Activated CD8-positive, alpha-beta memory T cell treated with anti-CD3 and anti-CD28 coated beads for 48 hours (primary cell): ENCODE measurements at regions not wholly inside any gene's neighbourhood (a gene's known extent, or its start where the extent isn't known, plus 50 kb on each side); places are given as distances from the start of the nearest gene placed in this dataset.

Experiments used
- DNase-seq, 3 experiments: peaks; one replicate each; pipeline ENCODE4 v3.0.0-alpha.2; 2020; ENCODE audit warnings: low read depth in 2 of 3, low spot score in 2 of 3

GRCh38 chr6:41404182-41404845 lies 68.9 kb downstream of the NCR2 start:
- DNase-seq = no peak

DNA sequence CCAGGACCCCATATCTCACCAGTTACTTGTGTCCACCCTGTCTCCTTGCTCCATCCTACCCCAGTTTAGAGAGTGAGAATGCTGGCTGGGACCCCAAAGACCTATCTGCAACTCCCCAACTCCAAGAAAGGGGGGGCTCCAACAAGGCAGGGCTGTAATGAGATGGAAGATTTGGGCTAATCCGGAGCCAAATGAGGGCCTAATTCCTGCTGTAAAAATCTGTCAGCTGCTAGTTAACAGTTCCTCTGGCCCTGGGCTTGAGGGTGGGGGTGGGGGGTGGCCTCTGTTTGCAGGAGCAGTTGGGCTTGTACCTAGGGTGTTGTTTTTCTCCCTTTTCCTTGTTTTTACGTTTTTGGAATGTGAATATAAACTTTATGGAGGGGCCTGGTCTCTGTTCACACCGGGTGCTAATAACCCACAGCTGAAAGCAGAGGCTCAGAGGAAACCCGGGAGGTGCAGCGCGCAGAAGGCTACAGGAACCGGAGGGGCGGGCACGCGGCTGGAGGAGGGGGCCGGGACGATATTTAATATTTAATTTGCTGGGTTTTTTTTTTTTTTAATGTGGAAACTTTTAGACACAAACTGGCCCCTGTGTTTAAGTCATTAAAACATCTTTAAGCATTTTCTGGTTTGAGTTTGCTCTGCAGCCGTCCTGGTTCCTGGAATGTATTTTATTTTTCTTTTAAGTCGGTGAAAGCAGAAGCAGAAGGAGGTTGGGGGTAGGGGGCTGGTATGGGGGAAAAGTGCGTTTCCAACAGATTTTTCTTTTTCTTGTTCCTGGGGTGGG lies 70.7 kb downstream of the NCR2 start:
- no peak for DNase-seq

DNA sequence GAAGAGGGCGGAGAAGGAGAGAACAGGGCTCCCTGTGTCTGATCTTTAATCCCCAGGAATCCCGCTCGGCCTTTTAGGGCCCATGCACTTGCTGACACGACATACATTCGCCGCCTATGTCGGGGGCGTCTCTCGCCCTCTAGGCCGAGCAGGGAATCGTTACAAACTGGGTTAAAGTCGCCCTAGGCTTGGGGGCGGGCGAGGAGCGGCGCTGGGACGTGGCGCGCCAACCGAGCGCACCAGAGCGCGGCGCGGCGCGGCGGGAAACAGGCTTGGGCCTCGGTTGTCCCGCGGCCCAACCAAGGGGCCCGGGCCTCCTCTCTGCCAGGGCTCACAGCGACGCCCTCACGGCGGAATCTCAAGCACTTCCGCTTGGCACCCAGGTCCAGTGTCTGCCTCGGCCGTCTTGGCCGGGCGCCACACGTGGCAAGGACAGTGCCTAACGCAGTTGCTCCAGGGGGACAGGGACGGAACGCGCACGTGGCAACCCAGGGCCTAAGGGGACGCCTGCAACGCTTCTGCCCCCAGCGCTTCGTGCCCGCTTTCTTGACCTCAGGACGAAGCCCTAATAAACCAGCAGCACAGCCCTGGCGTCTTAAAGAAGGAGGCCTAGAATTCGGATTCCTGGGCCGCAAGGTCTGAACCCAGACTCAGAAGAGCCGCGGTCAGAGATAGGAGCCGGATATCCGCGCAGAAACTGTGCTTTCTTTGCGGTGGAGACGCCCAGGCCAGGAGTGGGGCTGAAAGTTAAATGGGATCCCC lies 71.5 kb downstream of the NCR2 start:
- no peak for DNase-seq

DNA sequence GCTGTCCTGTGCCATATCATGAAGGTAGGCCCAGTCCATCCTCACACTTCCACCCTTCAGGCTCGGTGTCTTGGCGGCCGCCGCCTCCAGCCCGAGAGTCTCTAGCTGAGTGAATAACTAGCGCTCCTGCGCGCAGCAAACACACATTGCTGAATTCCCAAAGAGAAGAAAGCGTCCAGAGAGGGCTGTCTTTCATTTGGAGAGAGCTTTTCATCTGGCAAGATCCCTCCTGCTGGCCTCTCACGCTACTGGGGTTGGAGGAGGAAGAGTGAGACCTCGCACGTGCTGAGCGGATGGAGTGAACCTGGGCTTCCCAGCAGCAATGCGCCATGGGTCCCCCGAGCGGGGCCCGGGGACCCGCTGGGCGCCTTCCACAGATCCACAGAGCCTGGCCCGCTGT lies 73.2 kb downstream of the NCR2 start:
- DNase-seq = no peak

DNA sequence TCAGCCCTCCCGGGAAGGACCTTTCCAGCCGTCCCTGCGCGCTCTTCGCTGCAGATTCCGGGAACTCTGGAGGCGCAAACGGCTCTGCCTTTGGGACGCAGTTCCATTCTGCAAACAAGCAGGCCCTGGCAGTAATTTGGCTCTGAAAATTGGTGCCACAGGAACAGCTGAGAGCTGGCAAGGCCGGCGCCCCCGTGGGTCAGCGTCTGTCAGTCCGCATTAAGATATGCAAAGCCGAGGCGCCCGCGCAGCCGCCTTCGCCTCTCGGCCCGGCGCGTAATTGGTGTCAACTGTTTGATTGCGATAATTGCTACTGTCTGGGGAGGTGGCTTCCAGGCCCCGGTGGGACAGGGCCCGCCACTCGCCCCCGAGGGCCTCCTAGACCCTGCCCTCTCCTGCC lies 73.6 kb downstream of the NCR2 start:
- no peak for DNase-seq

DNA sequence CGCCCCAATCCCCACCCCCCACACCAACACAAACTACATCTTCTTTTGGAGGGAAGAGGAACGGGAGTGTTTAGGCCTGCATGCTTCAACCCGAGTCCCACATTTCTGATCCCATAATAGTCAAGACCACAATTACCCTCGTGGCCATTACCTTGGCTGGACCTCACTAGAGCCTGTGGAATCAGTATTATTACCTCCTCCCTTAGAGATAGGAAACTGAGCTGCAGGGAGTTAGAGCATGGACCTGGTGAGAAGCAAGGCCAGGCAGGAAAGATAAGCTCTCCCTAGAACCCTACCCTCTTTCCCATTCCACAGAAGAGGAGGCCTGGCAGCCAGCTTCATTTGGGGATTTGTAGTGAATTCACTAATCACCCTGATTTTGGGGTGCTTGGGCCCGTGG lies 74.1 kb downstream of the NCR2 start:
- no peak for DNase-seq

GRCh38 chr6:41411961-41412360 lies 76.6 kb downstream of the NCR2 start:
- no peak for DNase-seq

DNA sequence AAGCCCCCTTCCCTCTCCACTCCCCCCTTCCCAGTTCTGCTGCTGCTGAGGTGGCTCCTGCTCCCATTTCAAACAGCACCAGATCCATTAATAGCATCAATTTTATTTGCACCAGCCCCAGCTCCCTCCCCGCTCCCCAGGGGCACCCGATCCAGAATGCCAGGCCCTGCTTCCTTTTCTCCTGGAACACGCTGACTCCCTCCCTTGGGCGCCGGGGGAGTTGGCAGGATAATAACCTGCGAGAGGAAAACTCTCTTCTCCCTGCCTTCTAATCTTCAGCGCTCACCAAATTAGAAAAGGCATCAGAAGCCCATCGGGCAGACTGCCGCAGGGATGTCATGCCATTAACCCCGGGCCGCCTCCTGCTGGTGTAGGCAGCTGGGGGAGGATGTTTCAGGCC lies 77.8 kb downstream of the NCR2 start:
- no peak for DNase-seq

DNA sequence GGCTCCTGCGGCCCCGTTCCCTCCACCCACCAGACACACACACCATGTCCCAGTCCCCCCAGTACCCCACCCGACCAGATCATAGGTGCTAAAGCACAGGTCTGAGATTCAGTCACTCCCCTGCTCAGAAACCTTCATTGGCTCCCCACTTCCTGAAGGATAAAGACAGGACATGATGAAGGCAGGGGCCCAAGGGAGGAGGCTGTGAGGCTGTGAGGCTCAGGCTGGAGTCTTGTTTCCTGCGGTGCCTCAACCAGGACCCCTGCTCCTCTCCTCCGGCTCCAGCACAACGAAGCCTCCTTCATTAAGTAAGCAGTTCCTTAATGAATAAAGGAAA lies 81.1 kb downstream of the NCR2 start:
- DNase-seq = no peak

GRCh38 chr6:41418741-41419140 lies 83.3 kb downstream of the NCR2 start:
- no peak for DNase-seq

- DNase-seq = no peak
These were observed 84.0 kb downstream of the NCR2 start for GRCh38 chr6:41419385-41419784.

- no peak for DNase-seq
These were observed 84.8 kb downstream of the NCR2 start for GRCh38 chr6:41420186-41420585.

DNA sequence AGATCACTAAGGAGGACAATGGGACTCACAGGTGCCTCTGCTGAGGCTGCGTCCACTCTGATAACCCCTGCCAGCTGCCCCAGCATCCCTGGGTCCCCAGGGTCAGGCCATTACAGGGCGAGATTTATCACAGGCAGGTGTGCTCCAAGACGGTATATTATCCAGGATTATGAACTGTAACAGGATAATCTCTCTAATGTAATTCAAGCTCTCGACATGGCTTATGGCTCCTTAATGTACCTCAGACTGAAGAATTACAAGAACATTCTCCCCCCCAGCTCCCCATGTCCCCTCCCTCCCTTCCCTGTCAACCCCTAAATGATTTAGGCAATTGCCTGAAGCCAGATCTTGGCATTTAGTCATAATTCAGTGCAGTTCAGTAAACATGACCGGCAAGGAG lies 86.8 kb downstream of the NCR2 start:
- no peak for DNase-seq

DNA sequence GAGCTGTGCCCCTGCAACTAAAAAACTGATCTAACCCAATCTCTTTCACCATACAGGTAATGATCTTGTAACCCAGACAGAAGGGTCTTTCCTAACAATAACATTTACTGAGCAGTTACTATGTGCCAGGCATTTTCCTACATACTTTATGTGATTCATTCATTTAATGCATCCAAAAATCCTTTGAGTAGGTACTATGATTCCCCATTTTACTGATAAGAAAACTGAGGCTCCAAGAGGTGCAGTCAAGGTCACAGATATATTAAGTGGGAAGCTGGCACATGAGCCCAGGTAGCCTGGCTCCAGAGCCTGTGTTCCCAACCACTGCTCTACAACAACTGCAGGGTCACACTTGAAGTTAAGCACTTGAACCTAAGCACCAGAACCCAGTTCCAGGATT lies 87.6 kb downstream of the NCR2 start:
- DNase-seq = no peak

DNA sequence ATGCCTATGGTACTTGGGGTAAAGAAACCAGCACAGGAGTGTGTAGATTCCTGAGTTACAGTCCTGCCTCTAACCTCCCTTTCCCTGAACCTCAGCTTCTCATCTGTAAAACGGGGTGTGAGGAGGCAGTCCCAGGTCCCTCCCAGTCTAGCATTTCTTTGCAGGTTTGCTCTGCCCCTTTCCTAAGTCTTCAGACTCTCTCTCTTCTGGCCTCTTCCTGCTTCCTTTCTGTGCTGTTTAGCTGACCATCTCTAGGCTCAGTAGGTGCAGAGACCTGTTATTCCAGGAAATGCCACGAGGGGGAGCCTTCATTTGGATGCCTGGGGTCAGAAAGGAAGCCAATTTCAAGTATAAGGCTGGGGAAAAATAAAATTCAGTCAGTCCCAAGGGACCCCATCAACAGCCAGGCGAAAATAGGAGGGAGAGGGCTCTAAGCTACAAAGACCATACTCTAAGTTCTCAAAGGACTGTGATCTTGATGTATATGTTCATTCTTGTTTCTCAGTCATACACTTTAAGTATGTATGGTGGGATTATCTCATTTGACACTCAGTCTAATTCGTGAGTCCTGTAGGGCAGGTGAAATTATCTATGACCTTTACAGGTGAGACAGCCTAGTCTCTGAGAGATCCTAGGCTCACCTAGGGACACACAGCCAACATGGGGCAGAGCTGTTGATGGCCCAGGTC lies 89.1 kb downstream of the NCR2 start:
- peak; percentile 32 to 81 (median 72) for DNase-seq

- DNase-seq = no peak
These were observed 90.1 kb downstream of the NCR2 start for GRCh38 chr6:41425511-41425910.

DNA sequence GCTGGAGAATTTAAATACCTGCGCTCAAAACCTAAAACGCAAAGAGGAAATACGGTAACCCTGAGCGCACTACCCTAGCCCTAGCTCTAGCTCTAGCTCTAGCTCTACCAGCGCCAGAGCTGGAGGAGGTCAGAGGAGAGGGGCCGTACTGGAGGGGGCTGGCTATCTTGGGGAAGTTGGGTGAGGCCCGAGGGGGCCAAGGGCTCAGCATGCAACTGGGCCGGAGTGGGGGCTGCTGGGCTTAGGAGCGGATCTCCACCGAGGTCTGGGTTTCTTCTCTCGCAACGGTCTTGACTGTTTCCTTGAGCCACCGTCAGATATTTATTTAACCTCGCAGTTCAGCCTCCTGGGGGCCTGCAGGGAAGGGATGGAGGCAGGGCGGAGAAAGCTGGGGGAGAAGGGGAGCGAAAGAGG lies 91.0 kb downstream of the NCR2 start:
- DNase-seq = no peak

GRCh38 chr6:41426888-41427641 lies 91.7 kb downstream of the NCR2 start:
- DNase-seq = no peak

- peak in 1 of 3 experiments; percentile 8 for DNase-seq
These were observed 92.4 kb downstream of the NCR2 start for GRCh38 chr6:41427642-41428335.

DNA sequence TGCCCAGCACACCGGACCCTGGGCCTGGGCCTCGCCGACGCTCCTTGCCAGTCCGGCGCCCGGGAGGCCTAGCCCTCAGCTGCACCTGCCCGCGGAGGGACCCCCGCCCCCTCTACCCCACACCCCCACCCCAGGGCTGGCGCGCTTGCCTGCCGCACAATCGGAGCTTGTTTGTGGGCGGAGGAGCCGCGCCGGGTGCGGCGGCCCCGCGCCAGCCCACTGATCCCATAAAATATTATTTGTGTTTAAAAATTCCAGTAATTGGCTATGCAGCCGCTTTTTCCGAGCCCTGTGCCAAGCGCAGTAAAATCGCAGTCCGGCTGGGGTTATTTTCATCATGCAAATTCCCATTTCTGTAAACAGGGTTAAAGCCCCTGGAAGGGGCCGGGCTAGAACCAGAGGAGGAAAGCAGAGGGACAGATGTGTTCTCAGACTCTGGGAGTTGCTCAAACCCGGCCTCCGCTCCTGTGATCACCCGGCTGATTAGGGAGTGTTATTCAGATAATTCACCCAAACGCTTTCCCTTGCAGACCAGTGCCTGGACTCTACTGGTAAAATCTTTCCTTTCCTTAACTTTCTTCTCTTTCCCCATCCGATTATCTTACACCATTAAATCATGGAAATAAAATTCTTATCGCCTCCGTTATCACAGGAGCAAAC lies 93.1 kb downstream of the NCR2 start:
- no peak for DNase-seq
